ENCODE measurements at regions not wholly inside any gene's neighbourhood (a gene's known extent, or its start where the extent isn't known, plus 50 kb on each side); places are given as distances from the start of the nearest gene placed in this dataset.

DNA sequence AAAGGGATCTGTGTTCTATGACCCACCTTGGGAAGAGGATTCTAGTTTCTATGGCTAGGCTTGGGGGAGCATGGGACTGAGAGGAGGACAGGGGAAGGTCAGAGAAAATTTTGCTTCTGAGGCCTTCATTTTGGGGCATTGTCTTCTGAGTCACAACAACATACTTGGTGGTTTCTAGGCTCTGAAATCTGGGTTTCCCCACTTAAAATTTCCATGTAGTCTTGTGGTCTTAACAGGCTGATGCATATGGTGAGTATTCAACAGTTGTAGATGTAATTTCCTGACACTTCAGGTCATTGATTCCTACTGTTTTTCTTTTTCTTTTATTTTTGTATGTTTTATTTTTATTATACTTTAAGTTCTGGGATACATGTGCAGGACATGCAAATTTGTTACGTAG, 88.5 kb downstream of the ANKRD7 start:
- TF ChIP-seq, protein P1, sequence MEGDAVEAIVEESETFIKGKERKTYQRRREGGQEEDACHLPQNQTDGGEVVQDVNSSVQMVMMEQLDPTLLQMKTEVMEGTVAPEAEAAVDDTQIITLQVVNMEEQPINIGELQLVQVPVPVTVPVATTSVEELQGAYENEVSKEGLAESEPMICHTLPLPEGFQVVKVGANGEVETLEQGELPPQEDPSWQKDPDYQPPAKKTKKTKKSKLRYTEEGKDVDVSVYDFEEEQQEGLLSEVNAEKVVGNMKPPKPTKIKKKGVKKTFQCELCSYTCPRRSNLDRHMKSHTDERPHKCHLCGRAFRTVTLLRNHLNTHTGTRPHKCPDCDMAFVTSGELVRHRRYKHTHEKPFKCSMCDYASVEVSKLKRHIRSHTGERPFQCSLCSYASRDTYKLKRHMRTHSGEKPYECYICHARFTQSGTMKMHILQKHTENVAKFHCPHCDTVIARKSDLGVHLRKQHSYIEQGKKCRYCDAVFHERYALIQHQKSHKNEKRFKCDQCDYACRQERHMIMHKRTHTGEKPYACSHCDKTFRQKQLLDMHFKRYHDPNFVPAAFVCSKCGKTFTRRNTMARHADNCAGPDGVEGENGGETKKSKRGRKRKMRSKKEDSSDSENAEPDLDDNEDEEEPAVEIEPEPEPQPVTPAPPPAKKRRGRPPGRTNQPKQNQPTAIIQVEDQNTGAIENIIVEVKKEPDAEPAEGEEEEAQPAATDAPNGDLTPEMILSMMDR (IDR thresholded peaks at IDR 0.05) = no peak
- TF ChIP-seq EP300 (IDR thresholded peaks at IDR 0.05) (no peak), POLR2A (IDR thresholded peaks at IDR 0.05) (no peak)

Data from tibial nerve (tissue), 4 donors.